Activated CD8-positive, alpha-beta memory T cell treated with anti-CD3 and anti-CD28 coated beads for 1 hour (primary cell): ENCODE measurements at regions not wholly inside any gene's neighbourhood (a gene's known extent, or its start where the extent isn't known, plus 50 kb on each side); places are given as distances from the start of the nearest gene placed in this dataset.

ENCODE experiments used
- DNase-seq, 2 donors: peaks; one replicate each; pipeline ENCODE4 v3.0.0-alpha.2; 2020; ENCODE audit warnings: low read depth in 1 of 2; ENCODE audit errors: extremely low read depth in 1 of 2

DNA sequence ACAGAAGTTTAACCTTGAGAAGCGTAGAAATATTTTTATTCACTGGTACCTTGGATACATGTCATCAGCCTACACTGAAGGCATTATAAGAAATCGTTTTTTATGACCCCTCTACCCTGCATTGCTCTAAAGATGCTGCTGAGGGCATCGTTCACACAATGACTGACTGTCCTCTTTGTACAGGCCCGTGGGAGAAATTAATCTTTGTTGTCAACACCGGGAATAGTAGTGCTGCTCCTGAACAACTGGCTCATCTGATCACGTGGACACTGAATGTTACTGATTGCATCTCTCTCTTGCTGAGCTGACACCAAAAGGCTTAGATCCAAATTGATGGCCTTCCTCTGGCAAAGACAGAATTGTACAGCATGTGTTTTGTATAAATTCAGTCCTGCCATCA lies 157.1 kb upstream of the SMLR1 start:
- DNase-seq, result no peak

- DNase-seq, result no peak
These were observed 156.1 kb upstream of the SMLR1 start for GRCh38 chr6:130671119-130671518.

DNA sequence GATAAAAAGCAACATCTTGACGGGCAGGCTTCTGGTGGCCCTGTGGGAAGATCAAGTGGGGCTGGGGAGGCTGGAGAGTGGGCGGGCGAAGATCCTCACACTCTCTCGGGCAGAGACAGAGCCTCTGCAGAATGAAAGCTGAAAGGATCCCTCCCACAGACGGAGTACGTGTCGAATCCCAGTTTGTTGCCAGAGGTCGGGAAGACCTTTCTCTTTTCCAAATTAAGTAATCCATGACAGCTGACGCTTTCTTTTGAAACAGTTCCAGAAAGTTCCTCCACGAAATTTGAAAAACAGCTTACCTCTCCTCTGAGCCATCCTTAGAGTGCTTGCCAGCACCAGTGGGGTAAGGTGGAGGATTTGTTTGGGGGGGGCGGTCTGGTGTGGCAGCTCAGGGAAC lies 155.6 kb upstream of the SMLR1 start:
- no peak for DNase-seq

DNA sequence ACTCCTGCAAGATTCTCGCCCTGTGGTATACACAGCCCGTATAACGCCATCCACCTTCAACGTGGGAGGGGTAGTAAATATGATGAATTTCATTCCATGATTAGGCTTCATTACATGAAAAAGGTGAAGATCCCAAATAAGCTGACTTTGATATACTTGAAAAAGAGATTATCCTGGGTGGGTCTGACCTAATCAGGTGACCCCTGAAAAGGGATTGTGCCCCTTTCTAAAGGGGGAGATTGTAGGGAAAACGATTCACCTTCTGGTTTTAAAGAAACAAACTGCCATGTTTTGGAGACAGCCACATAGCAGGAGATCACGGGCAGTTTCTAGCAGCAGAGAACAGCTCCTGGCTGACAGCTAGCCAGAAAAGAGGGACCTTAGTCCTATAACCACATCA lies 155.1 kb upstream of the SMLR1 start:
- DNase-seq, result no peak

DNA sequence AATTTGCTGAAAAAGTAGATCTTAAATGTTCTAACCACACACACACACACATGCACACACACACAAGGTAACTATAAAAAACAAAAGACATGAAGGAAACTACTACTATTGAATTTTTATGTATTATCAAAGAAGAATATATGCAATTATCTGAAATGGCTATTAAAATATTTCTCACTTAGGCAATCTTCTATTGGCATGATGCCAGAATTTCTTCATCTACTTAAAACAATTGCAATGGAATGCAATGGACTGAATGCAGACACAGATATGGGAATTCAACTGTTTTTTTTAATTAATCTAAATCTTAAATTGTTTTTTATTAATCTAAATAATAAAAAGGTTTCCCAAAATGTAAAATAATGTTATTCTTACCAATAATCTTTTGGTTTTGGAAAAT lies 152.6 kb upstream of the SMLR1 start:
- DNase-seq, result no peak

DNA sequence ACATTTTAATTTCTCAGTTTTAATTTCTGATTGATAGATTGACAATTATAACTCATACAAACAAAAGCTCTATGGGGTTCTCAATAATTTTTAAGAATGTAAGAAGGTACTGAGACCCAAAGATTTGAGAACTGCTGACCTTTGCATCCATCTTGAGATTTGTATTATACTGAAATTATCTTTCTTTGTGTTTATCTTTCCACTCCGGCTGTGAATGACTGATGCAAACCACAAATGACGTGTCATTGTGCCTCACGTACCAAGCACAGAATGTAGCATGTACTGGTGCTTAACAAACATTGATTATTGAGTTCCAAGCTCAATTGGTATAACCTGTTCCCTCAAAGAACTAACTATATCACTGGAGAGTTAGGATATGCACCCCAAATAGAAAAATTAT lies 152.1 kb upstream of the SMLR1 start:
- no peak for DNase-seq

DNA sequence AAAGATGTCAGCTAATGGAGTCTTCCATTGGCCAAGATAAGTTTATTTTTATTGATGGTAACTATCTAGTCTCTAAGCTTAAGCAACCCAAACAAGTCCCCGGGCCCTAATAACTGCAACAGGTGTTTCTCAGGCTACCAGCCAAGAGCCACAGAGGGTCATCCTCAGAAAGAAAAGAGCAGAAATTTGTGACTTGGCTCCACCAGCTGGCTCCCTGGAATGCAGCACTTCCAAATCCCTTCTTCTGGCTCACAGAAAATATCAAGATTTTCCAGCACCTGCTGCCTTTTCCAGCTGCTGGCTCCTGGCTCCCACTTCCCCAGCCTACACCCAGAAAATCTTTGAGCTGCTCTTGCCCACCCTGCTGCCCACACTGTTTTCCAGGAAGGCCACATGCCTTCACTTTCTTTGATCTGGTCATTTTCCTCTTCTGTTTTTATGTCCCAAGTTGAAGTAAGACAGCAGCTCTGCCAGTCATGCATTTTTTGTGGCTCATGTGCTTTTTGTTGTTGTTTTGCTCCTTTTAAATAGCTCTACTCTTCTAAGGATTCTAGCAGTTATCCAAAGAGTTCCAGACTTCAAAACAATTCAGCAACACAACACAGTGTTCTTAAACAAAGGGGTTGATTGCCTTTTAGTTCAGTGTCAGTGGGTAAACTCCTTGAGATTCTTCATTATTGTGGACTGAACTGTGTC lies 151.0 kb upstream of the SMLR1 start:
- no peak for DNase-seq

DNA sequence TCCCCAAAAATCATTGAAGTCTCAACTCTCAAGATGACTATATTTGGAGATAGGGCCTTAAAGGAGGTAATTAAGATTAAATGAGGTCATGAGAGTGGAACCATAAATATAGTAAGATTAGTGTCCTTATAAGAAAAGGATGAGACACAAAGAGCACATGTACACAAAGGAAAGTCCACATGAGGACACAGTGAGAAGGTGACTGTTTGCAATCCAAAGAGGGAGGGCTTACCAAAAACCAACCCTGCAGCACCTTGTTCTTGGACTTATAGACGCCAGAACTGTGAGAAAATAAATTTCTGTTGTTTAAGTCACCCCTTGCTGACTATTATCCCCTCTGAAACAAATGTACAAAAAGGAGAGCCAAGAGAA lies 150.4 kb upstream of the SMLR1 start:
- no peak for DNase-seq

DNA sequence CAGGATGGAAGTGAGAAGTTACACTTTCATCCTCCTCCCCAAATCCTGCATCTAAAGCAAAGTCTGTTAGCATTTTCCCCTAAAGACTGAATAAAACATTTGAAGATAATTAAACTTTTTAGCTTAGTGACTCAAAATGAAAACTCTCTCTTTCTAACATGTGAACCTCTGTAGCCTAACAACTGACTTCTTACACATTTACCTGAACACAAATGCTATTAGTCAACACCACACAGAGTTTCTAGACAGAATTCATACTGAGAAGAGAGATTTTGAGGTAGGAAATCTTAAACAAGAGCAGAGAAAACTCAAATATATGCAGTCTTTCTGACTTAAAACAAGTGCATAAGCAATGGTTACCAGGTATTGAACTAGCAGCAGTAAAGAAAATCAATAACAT lies 149.9 kb upstream of the SMLR1 start:
- no peak for DNase-seq

DNA sequence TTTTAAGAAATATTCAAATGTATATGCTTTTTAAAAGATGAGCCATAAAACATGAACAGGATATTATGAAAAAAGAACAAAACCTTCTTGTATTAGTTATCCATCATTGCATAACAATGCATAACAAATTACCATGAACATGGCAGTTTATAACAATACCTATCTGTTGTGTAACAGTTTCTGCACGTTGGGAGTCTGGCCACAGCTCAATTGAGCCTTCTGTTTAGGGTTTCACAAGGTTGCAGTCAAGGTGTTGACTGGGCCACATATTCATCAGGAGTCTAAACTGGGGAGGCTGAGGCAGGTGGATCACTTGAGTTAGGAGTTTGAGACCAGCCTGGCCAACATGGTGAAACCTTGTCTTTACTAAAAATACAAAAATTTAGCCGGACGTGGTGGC lies 149.4 kb upstream of the SMLR1 start:
- DNase-seq, result no peak

- DNase-seq, result no peak
These were observed 147.5 kb upstream of the SMLR1 start for GRCh38 chr6:130679684-130680083.

DNA sequence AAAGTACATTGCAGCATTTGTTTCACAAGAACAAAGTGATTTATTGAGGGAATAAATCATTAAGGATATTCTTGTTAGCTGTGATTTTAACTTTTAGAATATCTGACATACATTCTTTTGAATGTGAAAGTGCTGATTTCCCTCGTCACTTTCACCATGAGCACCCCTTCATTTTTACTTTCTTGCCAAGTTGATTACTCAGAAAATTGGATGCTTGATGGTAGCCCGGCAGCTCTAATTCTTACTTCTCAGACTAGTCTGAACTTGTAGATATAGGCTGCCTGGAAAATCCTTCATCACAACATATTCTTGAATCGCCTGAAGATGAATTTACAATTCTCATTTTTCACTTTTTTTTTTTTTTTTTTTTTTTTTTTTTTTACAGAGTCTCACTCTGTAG lies 147.1 kb upstream of the SMLR1 start:
- no peak for DNase-seq

DNA sequence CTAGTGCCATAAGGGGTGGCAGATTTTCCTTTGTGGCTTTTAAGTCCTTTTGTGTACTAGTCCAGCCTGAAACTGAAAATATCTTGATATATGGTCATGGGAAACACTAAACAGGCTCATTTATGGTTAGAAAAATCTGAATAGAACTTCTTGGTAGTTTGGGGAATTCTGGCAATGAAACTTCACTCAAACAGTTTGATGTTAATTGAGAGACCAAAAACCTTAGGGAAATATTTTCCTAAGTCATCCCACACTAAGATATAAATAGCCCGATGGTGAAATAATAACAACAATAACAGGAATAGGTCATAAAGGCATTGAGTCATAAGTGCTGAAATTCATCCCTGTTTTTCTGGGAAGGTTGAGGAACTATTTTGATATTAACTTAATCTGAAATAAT lies 146.2 kb upstream of the SMLR1 start:
- DNase-seq, result no peak

DNA sequence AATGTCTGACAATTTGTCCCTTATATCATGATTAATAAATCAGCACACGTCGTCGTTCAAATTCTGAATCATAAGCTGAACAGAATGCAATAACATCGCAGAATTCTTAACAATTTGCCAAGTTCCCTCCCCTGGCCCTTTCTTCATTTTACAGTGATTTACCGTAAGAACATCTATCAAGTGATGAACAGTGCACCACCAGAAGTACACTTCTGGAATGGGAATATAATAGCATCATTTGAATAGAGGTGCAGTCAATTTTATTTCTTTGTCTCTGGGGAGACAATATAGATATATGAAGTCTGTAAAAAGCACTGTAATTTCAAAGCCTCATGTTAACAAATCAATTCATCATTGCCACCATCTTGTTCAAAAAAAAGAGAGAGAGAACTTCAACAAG lies 145.1 kb upstream of the SMLR1 start:
- DNase-seq, result no peak

DNA sequence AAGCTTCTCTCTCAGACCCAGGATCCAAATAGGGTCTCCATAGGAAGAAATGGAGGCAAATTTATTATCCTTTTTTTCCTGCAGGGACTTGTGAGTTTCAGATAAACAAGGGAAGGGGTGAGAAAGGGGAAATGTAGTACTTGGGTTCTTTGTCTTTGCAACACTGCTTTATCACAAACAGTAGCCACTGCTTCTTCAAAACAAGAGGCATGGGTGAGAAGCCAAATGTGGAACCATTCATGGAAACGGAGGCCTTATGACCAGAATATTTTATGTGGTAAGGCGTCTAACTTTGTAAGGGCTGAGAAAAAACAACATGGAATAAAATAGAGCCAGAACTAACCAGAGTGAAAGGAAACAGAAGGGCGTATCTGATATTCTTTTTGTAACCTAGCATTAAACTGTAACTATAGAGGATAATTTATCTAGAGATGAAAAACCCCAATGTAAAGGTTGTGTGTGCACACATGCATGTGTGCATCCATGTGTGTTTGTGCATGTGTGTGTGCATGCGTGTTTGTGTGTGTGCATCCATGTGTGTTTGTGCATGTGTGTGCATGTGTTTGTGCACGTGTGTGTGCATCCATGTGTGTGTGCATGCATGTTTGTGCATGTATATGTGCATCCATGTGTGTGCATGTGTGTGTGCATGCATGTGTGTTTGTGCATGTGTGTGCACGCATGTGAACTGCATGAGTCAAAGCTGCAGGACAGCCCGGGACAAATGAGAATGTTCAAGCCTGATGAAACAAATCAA lies 143.3 kb upstream of the SMLR1 start:
- no peak for DNase-seq

GRCh38 chr6:130692659-130693058 lies 134.5 kb upstream of the SMLR1 start:
- DNase-seq, result no peak

- DNase-seq, result no peak
These were observed 133.3 kb upstream of the SMLR1 start for GRCh38 chr6:130693944-130694343.

DNA sequence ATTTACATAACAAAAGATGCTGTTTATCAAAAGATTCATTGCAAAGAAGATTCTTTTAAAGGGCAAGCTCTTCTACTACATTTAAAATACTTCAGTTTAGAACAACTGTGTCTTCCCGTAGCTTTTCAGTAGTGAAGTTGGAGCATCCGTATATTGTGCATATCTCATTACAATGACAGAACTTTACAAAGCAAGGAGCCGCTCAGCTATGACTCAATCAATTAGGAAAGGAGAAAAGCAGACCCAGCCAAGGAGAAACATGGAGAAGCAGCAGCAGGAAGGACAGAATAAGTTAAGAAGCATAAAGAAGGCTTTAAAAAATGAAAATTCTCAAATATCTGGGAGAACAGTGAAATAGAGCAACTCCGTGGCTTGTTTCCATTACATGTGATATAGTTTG lies 132.6 kb upstream of the SMLR1 start:
- DNase-seq, result no peak

- DNase-seq, result no peak
These were observed 130.4 kb upstream of the SMLR1 start for GRCh38 chr6:130696806-130697205.

DNA sequence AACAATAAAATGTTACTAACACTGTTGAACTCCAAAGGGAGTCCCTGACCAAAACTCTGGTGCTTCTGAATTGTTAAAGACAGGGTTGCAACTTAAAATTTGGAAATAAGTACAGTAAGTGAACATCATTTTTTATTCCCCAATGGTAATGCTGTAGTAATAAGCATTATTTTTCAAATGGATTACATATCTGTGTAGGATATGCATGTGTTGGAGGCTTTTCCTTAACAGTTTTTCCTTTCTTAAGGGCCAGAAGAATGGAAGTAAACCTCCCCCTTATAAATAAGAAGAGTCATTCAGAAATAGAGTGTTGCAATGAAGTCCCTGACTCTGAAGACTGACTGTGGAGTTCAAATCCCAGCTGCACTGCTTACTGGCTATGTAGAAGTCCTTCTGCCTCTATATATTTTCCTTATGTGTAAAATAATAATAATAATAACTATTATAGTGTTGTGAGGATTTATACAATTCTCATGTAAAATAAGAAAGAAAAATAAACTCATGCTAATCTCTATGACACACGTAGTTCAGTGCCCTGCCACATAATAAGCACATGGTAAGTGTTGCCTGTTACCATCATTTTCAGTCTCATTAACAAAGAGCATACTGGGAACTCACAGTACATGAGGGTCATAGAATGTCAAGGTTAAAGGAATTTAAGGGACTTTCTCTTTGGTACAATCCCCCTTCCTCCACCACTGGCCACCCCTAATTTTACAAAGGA lies 129.8 kb upstream of the SMLR1 start:
- no peak for DNase-seq

- peak in 1 of 2 donors; percentile 24 for DNase-seq
These were observed 129.1 kb upstream of the SMLR1 start for GRCh38 chr6:130697995-130698535.

GRCh38 chr6:130699742-130700141 lies 127.5 kb upstream of the SMLR1 start:
- DNase-seq, result no peak
